Left cardiac atrium (tissue), 4 donors: ENCODE measurements at regions not wholly inside any gene's neighbourhood (a gene's known extent, or its start where the extent isn't known, plus 50 kb on each side); places are given as distances from the start of the nearest gene placed in this dataset.

Experiments used
- ATAC-seq, 2 donors: fragments of 200-7000 bp; cut with Tn5 transposase; one replicate each; pipeline ENCODE4 v1.9.1; 2020; ENCODE audit warnings: mild to moderate bottlenecking in 2 of 2, moderate library complexity in 2 of 2
- DNase-seq: peaks from one replicate; pipeline ENCODE4 v3.0.0-alpha.2; 2020
- intact Hi-C, 2 donors: fragments of 100-400 bp; cut with DNase I; formaldehyde crosslinking; loops; one replicate each; pipeline versions ENCODE4 v1.14.1 to v1.15.1; 2022 to 2023
- donor health status: DM: no; HTN: yes; CAD: no.
- donor health status: DM: no; HTN: yes; CAD: no; lungs with severe emphysema.
- donor health status: DM: yes; HTN: yes; CAD: no.
- donor health status: Dilated cardiomyopathy.

- intact Hi-C loops: no loop called here
- no peak for ATAC-seq
- no peak for DNase-seq
These were observed 55.0 kb downstream of the SOX4 start for GRCh38 chr6:21648475-21649050.

- intact Hi-C loops: no loop called here
- DNase-seq (no peak), ATAC-seq (no peak)
These were observed 59.8 kb downstream of the SOX4 start for GRCh38 chr6:21653323-21653722.

- no peak for ATAC-seq
- DNase-seq: no peak
- intact Hi-C loops: no loop called here
These were observed 60.4 kb downstream of the SOX4 start for GRCh38 chr6:21653905-21654304.

GRCh38 chr6:21654361-21654760, 60.8 kb downstream of the SOX4 start:
- no peak for ATAC-seq

GRCh38 chr6:21663966-21664313, 70.4 kb downstream of the SOX4 start:
- DNase-seq (no peak), ATAC-seq (no peak)
- intact Hi-C loops: no loop called here

More at GRCh38 chr6:21654361-21654760, 60.8 kb downstream of the SOX4 start:
- no peak for DNase-seq
- intact Hi-C loops: no loop called here

GRCh38 chr6:21664314-21665109, 71.0 kb downstream of the SOX4 start:
- ATAC-seq: peak; percentile 50 to 73
- intact Hi-C loops: loop anchor here in 1 of 2 donors (5.0 kb wide), 1 partner anchor 67 kb away; no protein-coding TSS in a partner anchor
- peak; percentile 41 for DNase-seq

GRCh38 chr6:21665110-21665391, 71.5 kb downstream of the SOX4 start:
- intact Hi-C loops: loop anchor here in 1 of 2 donors (5.0 kb wide), 1 partner anchor 68 kb away; no protein-coding TSS in a partner anchor
- DNase-seq (no peak), ATAC-seq (peak; percentile 9 to 27)

GRCh38 chr6:21665392-21666200, 72.0 kb downstream of the SOX4 start:
- ATAC-seq: peak in 1 of 2 donors; percentile 28
- DNase-seq: no peak
- intact Hi-C loops: loop anchor here in 1 of 2 donors (5.0 kb wide), 1 partner anchor 68 kb away; no protein-coding TSS in a partner anchor

GRCh38 chr6:21666201-21666691, 72.7 kb downstream of the SOX4 start:
- intact Hi-C loops: loop anchor here in 1 of 2 donors (5.0 kb wide), 1 partner anchor 69 kb away; no protein-coding TSS in a partner anchor
- DNase-seq (peak; percentile 24), ATAC-seq (peak; percentile 36 to 45)

- DNase-seq: peak; percentile 22
- no peak for ATAC-seq
- intact Hi-C loops: loop anchor here in 1 of 2 donors (5.0 kb wide), 1 partner anchor 70 kb away; no protein-coding TSS in a partner anchor
These were observed 73.5 kb downstream of the SOX4 start for GRCh38 chr6:21666853-21667681.

GRCh38 chr6:21668795-21669194, 75.2 kb downstream of the SOX4 start:
- no peak for DNase-seq
- intact Hi-C loops: loop anchor here in 1 of 2 donors (5.0 kb wide), 1 partner anchor 71 kb away; no protein-coding TSS in a partner anchor
- no peak for ATAC-seq

GRCh38 chr6:21676769-21677168, 83.2 kb downstream of the SOX4 start:
- no peak for ATAC-seq
- intact Hi-C loops: no loop called here
- DNase-seq: no peak

GRCh38 chr6:21678990-21679389, 85.4 kb downstream of the SOX4 start:
- no peak for DNase-seq
- peak in 1 of 2 donors; percentile 39 for ATAC-seq
- intact Hi-C loops: no loop called here

GRCh38 chr6:21679761-21680265, 86.3 kb downstream of the SOX4 start:
- intact Hi-C loops: no loop called here
- ATAC-seq: peak in 1 of 2 donors; percentile 82
- no peak for DNase-seq

GRCh38 chr6:21680611-21681010, 87.1 kb downstream of the SOX4 start:
- DNase-seq: no peak
- intact Hi-C loops: no loop called here
- no peak for ATAC-seq

GRCh38 chr6:21690489-21690888, 96.9 kb downstream of the SOX4 start:
- no peak for DNase-seq
- intact Hi-C loops: no loop called here
- no peak for ATAC-seq

GRCh38 chr6:21691685-21692346, 98.3 kb downstream of the SOX4 start:
- no peak for DNase-seq
- intact Hi-C loops: no loop called here
- no peak for ATAC-seq

- ATAC-seq: no peak
- DNase-seq: no peak
- intact Hi-C loops: no loop called here
These were observed 99.2 kb downstream of the SOX4 start for GRCh38 chr6:21692721-21693120.
